ENCODE measurements at regions not wholly inside any gene's neighbourhood (a gene's known extent, or its start where the extent isn't known, plus 50 kb on each side); places are given as distances from the start of the nearest gene placed in this dataset.
"Not testable (repeated sequence)": the region's sequence is repeated elsewhere in the genome, so short reads cannot be mapped to it uniquely, and the experiment has no call there.

DNA sequence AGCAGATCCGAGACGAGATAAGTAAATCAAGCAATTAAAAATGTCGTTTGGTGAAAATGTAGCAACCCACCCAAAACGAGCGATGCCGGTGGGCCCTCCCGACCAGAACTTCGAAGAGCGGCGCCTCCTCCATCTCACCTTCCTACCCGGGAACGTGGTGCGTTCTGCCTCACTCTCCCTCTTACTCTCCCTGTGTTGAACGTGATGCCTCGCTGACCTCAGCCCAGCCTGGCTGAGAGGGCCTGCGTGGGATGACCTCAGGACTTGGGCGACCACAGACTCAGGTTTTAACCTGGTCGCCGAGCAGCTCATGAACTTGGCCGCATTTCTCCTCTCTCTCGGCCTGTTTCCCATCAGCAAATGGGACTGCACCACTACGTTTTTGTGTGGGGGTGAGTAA lies 69.7 kb upstream of the RPL38 start:
- Histone ChIP-seq H3K27me3 (ENCODE audit: control insufficient read depth, insufficient read depth, low read length) (peaks cover 32% of the 10 kb centered on the region), H3K4me1 (ENCODE audit: control insufficient read depth, insufficient read depth, low read length) (no peaks in the 10 kb centered on the region), H3K27ac (ENCODE audit: low read length) (no peak overlapping the region), H3K4me3 (ENCODE audit: low read depth in 2 of 2, low read length in 2 of 2) (no peak overlapping the region), H3K36me3 (ENCODE audit: control insufficient read depth, insufficient read depth, low read length) (no peaks in the 10 kb centered on the region), H3K9me3 (ENCODE audit: control insufficient read depth, insufficient read depth, low read depth, low read length) (no peaks in the 10 kb centered on the region)
- intact Hi-C loops (cut with micrococcal nuclease; ENCODE audit: unreplicated experiment) (no loop called here), in situ Hi-C loops (cut with HindIII; ENCODE audit: low pct_unique_long_range_greater_than_20kb, low sequenced_read_pairs) (no loop called here)
- no peak for ATAC-seq
- ChIA-PET POLR2A (no interaction called here), CTCF (no interaction called here)
- DNase-seq (ENCODE audit: low read depth, low spot score), result no peak
- BruUV-seq (replicated peaks), result no TSS peak
- TF ChIP-seq, protein P1, sequence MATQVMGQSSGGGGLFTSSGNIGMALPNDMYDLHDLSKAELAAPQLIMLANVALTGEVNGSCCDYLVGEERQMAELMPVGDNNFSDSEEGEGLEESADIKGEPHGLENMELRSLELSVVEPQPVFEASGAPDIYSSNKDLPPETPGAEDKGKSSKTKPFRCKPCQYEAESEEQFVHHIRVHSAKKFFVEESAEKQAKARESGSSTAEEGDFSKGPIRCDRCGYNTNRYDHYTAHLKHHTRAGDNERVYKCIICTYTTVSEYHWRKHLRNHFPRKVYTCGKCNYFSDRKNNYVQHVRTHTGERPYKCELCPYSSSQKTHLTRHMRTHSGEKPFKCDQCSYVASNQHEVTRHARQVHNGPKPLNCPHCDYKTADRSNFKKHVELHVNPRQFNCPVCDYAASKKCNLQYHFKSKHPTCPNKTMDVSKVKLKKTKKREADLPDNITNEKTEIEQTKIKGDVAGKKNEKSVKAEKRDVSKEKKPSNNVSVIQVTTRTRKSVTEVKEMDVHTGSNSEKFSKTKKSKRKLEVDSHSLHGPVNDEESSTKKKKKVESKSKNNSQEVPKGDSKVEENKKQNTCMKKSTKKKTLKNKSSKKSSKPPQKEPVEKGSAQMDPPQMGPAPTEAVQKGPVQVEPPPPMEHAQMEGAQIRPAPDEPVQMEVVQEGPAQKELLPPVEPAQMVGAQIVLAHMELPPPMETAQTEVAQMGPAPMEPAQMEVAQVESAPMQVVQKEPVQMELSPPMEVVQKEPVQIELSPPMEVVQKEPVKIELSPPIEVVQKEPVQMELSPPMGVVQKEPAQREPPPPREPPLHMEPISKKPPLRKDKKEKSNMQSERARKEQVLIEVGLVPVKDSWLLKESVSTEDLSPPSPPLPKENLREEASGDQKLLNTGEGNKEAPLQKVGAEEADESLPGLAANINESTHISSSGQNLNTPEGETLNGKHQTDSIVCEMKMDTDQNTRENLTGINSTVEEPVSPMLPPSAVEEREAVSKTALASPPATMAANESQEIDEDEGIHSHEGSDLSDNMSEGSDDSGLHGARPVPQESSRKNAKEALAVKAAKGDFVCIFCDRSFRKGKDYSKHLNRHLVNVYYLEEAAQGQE (IDR thresholded peaks at IDR 0.05; ENCODE audit: insufficient read depth in 1 of 2, low read depth in 2 of 2, low read length in 1 of 2), result no peak
- TF ChIP-seq SIN3A (IDR thresholded peaks at IDR 0.05; ENCODE audit: borderline replicate concordance, insufficient read depth, low read depth, low read length) (no peak), CTCF (IDR thresholded peaks at IDR 0.05) (no peak), POLR2AphosphoS5 (IDR thresholded peaks at IDR 0.05; ENCODE audit: low read depth, low read length) (no peak), TCF7L2 (IDR thresholded peaks at IDR 0.05; ENCODE audit: low read depth, low read length) (no peak)

DNA sequence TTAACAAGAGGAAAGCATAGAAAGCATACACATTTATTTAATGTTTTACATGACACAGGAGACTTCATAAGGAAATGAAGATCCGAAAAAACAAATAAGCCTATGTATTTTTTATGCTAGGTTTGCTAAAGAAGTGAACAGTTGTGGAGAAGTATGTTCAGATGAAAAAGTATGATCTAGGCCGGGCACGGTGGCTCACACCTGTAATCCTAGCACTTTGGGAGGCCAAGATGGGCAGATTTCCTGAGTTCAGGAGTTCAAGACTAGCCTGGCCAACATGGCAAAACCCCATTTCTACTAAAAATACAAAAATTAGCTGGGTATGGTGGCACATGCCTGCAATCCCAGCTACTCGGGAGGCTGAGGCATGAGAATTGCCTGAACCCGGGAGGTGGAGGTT lies 69.2 kb upstream of the RPL38 start:
- in situ Hi-C loops (cut with HindIII; ENCODE audit: low pct_unique_long_range_greater_than_20kb, low sequenced_read_pairs); POLR2A ChIA-PET; intact Hi-C loops (cut with micrococcal nuclease; ENCODE audit: unreplicated experiment); H3K4me3 ChIP-seq (ENCODE audit: low read depth in 2 of 2, low read length in 2 of 2); H3K36me3 ChIP-seq (ENCODE audit: control insufficient read depth, insufficient read depth, low read length); BruUV-seq (replicated peaks); H3K4me1 ChIP-seq (ENCODE audit: control insufficient read depth, insufficient read depth, low read length); DNase-seq (ENCODE audit: low read depth, low spot score); H3K27ac ChIP-seq (ENCODE audit: low read length); H3K9me3 ChIP-seq (ENCODE audit: control insufficient read depth, insufficient read depth, low read depth, low read length); ATAC-seq; CTCF ChIA-PET: not testable (repeated sequence)
- H3K27me3 ChIP-seq (ENCODE audit: control insufficient read depth, insufficient read depth, low read length), result peaks cover 32% of the 10 kb centered on the region

- Histone ChIP-seq H3K4me3 (ENCODE audit: low read depth in 2 of 2, low read length in 2 of 2) (no peak overlapping the region), H3K9me3 (ENCODE audit: control insufficient read depth, insufficient read depth, low read depth, low read length) (no peaks in the 10 kb centered on the region), H3K27ac (ENCODE audit: low read length) (no peak overlapping the region), H3K36me3 (ENCODE audit: control insufficient read depth, insufficient read depth, low read length) (no peaks in the 10 kb centered on the region), H3K27me3 (ENCODE audit: control insufficient read depth, insufficient read depth, low read length) (peaks cover 28% of the 10 kb centered on the region), H3K4me1 (ENCODE audit: control insufficient read depth, insufficient read depth, low read length) (no peaks in the 10 kb centered on the region)
- no peak for DNase-seq (ENCODE audit: low read depth, low spot score)
- in situ Hi-C loops (cut with HindIII; ENCODE audit: low pct_unique_long_range_greater_than_20kb, low sequenced_read_pairs), result no loop called here
- ChIA-PET CTCF (no interaction called here), POLR2A (no interaction called here)
- TF ChIP-seq, protein P1 (IDR thresholded peaks at IDR 0.05; ENCODE audit: insufficient read depth in 1 of 2, low read depth in 2 of 2, low read length in 1 of 2), result no peak
- TF ChIP-seq SIN3A (IDR thresholded peaks at IDR 0.05; ENCODE audit: borderline replicate concordance, insufficient read depth, low read depth, low read length), result no peak
- TF ChIP-seq TCF7L2 (IDR thresholded peaks at IDR 0.05; ENCODE audit: low read depth, low read length), result no peak
- ATAC-seq, result no peak
- intact Hi-C loops (cut with micrococcal nuclease; ENCODE audit: unreplicated experiment), result no loop called here
- no TSS peak for BruUV-seq (replicated peaks)
These were observed 68.5 kb upstream of the RPL38 start for GRCh38 chr17:74134991-74135390.

All from Panc1 (cell line).